ENCODE measurements at regions not wholly inside any gene's neighbourhood (a gene's known extent, or its start where the extent isn't known, plus 50 kb on each side); places are given as distances from the start of the nearest gene placed in this dataset.

DNA sequence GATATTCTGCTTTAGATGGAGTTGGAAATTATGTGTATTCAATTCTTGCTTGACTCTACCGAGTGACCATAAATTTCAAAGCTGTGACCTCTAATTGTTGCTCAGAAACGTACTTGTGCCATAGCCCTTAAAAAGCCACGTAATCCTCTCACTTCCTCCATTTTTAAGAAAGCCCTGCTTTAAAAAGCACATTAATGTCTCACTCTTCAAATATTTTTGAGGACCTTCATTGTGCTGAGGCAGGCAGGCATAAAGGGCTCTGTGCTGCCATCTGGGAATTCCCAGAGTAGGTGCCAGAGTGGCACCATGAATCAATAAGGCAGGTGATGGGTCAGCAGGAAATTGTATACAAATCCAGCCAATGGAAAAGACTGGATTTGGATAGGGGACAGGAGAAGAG, 97.7 kb upstream of the FAM204A start:
- Histone ChIP-seq H3K4me3 (ENCODE audit: low read length) (no peak overlapping the region), H3K36me3 (ENCODE audit: control insufficient read depth, low read length) (no peaks in the 10 kb centered on the region), H3K27ac (ENCODE audit: low read depth, low read length) (no peak overlapping the region), H4K20me1 (ENCODE audit: control insufficient read depth, insufficient read depth, low read depth, low read length) (no peaks in the 10 kb centered on the region), H3K4me2 (ENCODE audit: low read length) (no peak overlapping the region), H3K79me2 (ENCODE audit: control insufficient read depth, low read length) (no peaks in the 10 kb centered on the region), H3K27me3 (ENCODE audit: control insufficient read depth, low read length) (0 out of 2 replicates have a peak, but pooled peaks cover 3% of the 10 kb centered on the region), H3K9me3 (ENCODE audit: control insufficient read depth, insufficient read depth, low read length) (no peaks in the 10 kb centered on the region), H3K4me1 (ENCODE audit: control insufficient read depth, low read length) (no peaks in the 10 kb centered on the region), H3K9me2 (replicated peaks; ENCODE audit: control insufficient read depth, low read length) (no peaks in the 10 kb centered on the region), H3F3A (ENCODE audit: control insufficient read depth, insufficient read depth) (no peaks in the 10 kb centered on the region)
- TF ChIP-seq EZH2phosphoT487 (IDR thresholded peaks at IDR 0.05; ENCODE audit: borderline replicate concordance, low read length) = no peak
- TF ChIP-seq, protein P1, sequence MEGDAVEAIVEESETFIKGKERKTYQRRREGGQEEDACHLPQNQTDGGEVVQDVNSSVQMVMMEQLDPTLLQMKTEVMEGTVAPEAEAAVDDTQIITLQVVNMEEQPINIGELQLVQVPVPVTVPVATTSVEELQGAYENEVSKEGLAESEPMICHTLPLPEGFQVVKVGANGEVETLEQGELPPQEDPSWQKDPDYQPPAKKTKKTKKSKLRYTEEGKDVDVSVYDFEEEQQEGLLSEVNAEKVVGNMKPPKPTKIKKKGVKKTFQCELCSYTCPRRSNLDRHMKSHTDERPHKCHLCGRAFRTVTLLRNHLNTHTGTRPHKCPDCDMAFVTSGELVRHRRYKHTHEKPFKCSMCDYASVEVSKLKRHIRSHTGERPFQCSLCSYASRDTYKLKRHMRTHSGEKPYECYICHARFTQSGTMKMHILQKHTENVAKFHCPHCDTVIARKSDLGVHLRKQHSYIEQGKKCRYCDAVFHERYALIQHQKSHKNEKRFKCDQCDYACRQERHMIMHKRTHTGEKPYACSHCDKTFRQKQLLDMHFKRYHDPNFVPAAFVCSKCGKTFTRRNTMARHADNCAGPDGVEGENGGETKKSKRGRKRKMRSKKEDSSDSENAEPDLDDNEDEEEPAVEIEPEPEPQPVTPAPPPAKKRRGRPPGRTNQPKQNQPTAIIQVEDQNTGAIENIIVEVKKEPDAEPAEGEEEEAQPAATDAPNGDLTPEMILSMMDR (IDR thresholded peaks at IDR 0.05; ENCODE audit: low read depth, low read length, poor library complexity, severe bottlenecking) = no peak

DNA sequence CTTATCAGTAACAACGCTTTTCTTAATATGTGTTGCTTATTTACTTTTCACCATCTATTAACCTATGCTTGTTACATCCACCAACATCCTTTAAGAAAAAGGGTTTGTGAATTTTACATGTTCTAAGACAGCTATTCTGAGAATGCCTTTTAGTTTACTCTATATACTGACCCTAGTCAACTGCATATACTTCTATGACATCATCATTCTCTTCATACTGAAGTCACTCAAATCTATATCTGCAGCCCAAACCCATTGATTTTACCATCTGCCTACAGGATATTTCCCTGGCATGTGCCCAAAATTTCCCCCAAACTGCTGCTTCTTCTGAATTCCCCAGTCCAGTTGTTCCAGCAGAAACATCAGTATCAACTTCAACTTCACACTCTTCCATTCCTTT, 94.6 kb upstream of the FAM204A start:
- H3K27ac ChIP-seq (ENCODE audit: low read depth, low read length) = no peak overlapping the region
- H3K4me2 ChIP-seq (ENCODE audit: low read length) = no peak overlapping the region

DNA sequence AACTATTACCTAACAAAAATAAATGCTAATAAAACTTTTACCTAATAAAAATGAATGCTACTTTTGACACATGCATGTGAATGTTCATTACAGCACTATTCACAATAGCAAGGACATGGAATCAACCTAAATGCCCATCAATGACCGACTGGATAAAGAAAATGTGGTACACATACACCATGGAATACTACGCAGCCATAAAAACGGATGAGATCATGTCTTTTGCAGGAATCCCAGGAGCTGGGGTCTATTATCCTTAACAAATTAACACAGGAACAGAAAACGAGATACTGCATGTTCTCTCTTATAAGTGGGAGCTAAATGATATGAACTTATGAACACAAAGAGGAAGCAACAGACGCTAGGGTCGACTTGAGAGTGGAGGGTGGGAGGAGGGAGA, 88.1 kb upstream of the FAM204A start:
- Histone ChIP-seq H3K9me2 (replicated peaks; ENCODE audit: control insufficient read depth, low read length) (no peaks in the 10 kb centered on the region), H3K4me2 (ENCODE audit: low read length) (no peak overlapping the region), H3K4me3 (ENCODE audit: low read length) (no peak overlapping the region), H3K27me3 (ENCODE audit: control insufficient read depth, low read length) (no peaks in the 10 kb centered on the region), H3K27ac (ENCODE audit: low read depth, low read length) (no peak overlapping the region), H3K4me1 (ENCODE audit: control insufficient read depth, low read length) (no peaks in the 10 kb centered on the region), H4K20me1 (ENCODE audit: control insufficient read depth, insufficient read depth, low read depth, low read length) (no peaks in the 10 kb centered on the region), H3F3A (ENCODE audit: control insufficient read depth, insufficient read depth) (no peaks in the 10 kb centered on the region), H3K9me3 (ENCODE audit: control insufficient read depth, insufficient read depth, low read length) (no peaks in the 10 kb centered on the region), H3K36me3 (ENCODE audit: control insufficient read depth, low read length) (no peaks in the 10 kb centered on the region), H3K79me2 (ENCODE audit: control insufficient read depth, low read length) (no peaks in the 10 kb centered on the region)
- TF ChIP-seq, protein P1 (IDR thresholded peaks at IDR 0.05; ENCODE audit: low read depth, low read length, poor library complexity, severe bottlenecking) = no peak
- no peak for TF ChIP-seq EZH2phosphoT487 (IDR thresholded peaks at IDR 0.05; ENCODE audit: borderline replicate concordance, low read length)

More for the DNA sequence above, 94.6 kb upstream of the FAM204A start:
- no peaks in the 10 kb centered on the region for H3K4me1 ChIP-seq (ENCODE audit: control insufficient read depth, low read length)
- H3K36me3 ChIP-seq (ENCODE audit: control insufficient read depth, low read length) = no peaks in the 10 kb centered on the region
- 0 out of 2 replicates have a peak, but pooled peaks cover 3% of the 10 kb centered on the region for H3K27me3 ChIP-seq (ENCODE audit: control insufficient read depth, low read length)
- no peak overlapping the region for H3K4me3 ChIP-seq (ENCODE audit: low read length)
- no peaks in the 10 kb centered on the region for H4K20me1 ChIP-seq (ENCODE audit: control insufficient read depth, insufficient read depth, low read depth, low read length)
- TF ChIP-seq, protein P1 (IDR thresholded peaks at IDR 0.05; ENCODE audit: low read depth, low read length, poor library complexity, severe bottlenecking) = no peak
- TF ChIP-seq EZH2phosphoT487 (IDR thresholded peaks at IDR 0.05; ENCODE audit: borderline replicate concordance, low read length) = no peak
- no peaks in the 10 kb centered on the region for H3K9me3 ChIP-seq (ENCODE audit: control insufficient read depth, insufficient read depth, low read length)
- no peaks in the 10 kb centered on the region for H3K9me2 ChIP-seq (replicated peaks; ENCODE audit: control insufficient read depth, low read length)
- no peaks in the 10 kb centered on the region for H3F3A ChIP-seq (ENCODE audit: control insufficient read depth, insufficient read depth)
- H3K79me2 ChIP-seq (ENCODE audit: control insufficient read depth, low read length) = no peaks in the 10 kb centered on the region
